KG1 (cell line): ENCODE measurements at regions not wholly inside any gene's neighbourhood (a gene's known extent, or its start where the extent isn't known, plus 50 kb on each side); places are given as distances from the start of the nearest gene placed in this dataset.

Source experiments
- DNase-seq: peaks from one replicate; lab custom pipeline; 2025; lab: John Stamatoyannopoulos, UW

DNA sequence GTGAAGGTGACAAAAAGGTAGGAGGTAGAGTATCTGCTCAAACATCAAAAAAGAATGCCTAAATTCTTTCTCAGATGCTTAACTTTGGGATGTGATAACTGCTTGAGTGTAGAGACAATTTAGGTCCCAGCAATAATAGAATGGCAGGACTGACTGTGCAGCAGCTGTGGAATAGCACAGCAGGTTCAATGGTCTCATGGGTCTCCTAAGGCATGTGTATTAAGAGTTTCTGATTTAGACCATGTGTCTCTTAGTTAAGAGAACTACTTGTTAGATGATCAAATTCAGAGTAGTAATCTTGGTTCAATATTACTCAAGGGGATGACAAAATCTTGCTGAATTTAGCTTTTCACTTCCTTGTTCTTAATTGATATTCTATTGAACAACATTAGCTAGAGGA, 72.0 kb downstream of the ALX1 start:
- no peak for DNase-seq

DNA sequence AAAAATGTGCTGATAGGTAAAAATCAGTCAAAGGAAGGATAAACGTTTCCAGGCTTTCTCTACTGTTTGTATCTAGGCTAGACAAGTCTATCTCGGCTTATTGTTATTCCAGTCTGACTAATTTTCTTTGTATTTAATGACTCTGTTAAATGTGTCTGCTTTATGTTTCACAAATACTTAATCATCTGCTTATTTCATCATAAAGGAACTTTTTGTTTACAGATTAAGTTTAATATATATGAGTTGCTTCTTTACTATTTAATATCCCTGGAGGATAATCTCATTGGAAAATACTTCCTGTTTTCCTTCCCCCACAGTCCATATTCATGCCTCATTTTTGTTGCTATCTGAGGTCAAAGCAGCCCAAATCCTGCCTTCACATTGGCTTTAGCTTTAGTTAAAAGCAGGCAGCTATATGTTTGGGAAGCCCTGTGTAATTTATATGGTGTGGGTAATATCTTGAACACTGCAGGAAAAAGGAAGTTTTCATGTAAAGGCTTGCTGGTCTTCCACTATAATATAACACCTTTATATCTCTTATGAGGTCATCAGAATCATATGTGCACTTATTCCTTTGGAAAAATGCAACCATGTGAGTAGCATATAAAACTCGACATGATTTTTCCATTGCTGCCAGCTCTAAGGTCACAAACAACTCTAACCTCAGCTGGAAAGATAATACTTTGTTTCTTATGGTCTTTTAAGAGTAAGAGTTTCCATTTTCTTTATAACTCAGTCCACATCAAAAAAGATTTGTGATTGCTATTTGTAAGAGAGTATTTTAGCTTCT, 76.8 kb downstream of the ALX1 start:
- DNase-seq: no peak

DNA sequence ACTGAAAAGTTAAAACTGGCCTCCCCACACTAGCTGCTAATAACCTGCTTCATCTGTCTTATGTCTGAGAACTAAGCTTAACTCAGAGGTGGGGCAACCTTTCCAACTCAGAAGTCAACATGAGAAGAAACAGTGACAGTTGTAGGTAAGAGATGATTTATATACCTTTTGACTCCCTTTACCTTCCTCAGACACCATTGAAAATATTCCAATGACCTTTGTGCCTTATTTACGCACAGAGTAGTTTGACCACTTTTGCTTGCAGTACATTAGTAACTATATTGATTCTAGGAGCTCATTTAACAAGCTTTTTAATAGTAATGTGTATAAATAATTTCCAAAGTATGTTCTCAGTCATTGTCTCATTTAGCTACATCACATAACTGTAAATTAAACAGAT, 77.6 kb downstream of the ALX1 start:
- DNase-seq: no peak

DNA sequence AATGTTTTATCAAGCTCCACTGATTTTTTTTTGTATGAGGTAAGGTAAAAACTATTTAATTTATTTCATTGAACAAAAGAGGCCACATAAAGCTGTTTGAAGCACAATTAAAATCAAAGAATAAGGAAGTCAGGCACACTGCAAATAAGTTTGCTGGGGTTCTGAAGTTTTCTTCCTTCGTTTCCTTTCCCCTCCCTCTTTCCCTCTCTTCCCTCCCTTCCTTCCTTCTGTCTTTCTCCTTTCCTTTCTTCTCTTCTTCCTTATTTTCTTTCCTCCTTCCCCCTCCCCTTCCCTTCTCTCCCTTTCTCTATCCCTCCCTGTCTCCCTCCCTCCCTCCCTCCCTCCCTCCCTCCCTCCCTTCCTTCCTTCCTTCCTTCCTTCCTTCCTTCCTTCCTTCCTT, 78.7 kb downstream of the ALX1 start:
- DNase-seq: no peak

DNA sequence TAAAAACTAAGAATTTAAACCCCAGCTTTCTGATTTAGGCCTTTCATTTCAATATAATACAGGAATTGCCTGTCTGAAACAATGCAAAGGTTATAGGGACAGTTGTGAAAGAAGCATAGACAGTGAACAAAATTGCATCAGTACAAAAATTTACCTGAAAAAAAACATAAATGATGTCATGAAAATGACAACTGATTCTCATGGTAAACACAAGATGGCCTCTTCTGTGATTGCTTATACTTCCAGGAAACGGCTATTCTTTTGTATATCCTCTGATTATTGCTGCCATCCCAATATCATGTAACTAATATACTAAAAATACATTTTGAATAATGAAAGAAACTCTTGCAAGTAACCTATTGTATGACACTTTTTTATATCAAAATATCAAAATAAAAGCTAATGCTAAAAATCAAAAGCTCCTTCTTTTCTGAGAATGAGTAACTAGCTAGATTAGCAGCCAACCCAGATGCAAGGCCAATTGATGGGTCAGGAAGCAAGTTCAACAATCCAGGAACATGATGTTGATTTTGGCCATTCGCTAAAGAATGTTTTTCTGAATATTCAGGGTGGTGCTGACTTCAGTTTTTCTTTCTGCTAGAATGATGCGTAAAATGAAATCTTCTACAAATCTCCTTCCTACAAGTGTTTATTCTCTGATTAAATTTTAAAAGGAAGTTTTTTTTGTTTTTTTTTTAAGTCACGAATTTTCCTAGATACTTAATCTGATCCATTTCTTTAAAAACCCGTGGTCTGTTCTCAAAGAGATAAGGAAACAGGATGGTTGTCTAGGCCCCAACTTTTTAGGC, 83.6 kb downstream of the ALX1 start:
- no peak for DNase-seq

DNA sequence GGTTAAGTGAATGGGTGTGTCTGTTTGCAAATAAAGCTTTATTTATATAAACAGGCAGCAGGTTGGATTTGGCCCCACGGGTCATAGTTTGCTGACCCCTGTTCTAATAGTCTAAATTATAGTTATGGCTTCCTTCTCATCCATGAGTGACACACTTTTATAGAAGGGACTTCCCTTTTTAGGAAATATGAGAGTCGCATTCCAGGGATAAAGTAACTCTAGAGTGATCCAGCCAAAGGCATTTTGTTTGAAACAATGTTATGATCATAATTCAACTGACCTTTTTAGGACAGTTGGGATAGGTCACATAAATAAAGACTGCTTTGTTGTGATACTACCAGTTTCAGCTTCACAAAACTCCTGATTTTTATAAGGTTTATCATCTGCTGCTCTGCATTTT, 87.9 kb downstream of the ALX1 start:
- DNase-seq: no peak

DNA sequence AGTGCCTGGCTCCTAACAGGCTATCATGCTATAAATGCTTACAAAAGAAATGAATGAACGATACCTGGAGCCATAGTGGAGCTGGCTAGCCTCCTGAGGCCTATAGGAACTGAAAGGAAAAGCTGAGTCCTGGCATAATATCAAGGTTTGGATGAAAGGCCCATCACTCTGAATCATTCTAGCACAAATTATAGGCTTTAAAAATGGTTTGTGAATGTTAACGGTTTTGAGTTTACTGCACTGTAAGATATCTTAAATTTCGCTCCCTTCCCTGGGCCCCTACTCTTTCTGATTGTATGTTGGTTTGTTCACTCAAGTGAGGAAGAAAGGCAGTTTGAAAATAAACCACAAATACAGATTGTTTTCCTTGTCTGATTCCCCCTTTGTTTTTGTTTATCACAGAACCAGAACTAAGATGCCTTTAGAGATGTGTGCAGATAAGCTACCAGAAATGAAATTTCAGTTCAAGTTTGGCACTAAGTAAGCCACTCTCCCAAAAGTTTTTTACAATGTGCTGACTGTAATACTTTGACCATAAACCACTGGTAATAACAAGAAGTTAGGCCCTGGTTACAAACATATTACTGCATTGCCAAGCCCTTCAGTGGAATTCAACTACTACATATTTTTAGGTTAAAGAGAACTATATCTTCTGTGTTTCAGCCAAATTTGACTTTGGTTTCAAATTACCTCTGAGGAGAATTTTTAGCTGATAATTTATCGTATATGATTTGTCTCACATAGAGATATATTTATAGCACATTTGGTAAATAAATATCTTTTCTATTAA, 89.5 kb downstream of the ALX1 start:
- no peak for DNase-seq

DNA sequence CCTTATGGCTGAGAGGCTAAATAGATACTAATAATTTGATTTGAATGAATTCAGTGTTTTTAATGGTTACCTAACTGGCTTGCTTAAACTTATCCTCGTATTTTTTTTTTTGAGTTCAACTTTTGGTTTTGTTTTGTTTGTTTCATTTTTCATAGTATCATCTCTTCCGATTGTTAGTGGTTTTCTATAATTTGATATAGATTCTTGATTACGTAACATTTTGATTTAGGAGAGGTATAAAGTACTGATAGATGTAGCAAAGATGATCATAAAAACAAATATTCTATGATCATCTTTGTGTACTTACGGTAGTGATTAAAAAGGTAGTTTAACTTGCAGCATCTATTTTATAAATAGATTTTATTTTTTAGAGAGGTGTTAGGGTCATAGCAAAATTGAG, 93.0 kb downstream of the ALX1 start:
- DNase-seq: no peak

DNA sequence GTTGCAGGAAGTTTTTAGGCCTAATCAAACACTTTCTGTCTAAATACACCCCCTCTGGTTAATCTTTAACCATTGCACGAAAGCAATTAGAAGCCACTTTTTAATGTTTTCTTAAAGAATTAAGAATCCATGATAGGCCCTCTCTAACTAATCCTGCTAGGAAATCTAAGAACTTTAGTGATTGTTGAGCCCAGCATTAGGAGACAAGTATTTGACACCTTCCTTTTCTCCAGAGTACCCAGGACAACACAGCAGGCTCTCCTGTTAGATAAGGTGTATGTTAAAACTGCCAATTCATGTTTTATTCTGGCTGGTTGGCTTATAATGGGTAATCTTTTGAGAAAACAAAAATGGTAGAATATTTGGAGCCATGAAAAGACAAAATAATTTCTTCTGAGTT, 95.0 kb downstream of the ALX1 start:
- no peak for DNase-seq

DNA sequence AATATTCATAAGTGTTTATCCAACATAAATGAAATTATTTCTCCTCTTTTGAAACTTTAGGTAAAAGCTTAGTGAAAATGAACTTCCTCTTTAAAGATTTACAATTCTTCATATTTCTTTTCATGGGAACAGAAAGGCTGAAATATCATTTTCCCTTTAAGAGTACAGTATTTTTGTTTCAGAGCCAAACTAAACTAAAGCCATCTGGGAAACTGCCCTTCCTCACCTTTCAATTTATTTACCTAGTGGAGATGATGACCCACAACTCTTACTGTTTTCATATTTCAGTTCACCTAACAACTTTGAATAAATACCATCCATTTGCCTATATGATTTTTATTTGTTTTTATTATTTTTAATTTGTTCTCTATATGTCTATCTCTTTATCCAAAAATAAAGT, 105.4 kb downstream of the ALX1 start:
- DNase-seq: no peak

DNA sequence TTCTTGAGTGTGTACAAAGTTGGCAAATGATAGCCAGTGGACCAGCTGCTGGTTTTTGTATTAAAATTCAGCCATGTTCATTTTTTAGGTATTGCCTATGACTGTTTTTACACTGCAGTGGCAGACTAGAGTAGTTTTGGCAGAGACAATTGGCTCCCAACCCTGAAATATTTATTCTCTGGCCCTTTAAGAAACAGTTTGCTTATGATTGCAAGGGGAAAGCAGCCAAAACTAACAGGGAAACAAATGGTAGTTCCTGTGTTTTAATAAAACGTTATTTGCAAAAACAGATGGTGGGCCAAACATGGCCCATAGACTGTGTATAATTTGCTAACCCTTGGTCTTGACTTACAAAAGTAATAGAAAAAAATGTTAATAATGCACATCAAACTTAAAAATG, 110.2 kb downstream of the ALX1 start:
- no peak for DNase-seq

DNA sequence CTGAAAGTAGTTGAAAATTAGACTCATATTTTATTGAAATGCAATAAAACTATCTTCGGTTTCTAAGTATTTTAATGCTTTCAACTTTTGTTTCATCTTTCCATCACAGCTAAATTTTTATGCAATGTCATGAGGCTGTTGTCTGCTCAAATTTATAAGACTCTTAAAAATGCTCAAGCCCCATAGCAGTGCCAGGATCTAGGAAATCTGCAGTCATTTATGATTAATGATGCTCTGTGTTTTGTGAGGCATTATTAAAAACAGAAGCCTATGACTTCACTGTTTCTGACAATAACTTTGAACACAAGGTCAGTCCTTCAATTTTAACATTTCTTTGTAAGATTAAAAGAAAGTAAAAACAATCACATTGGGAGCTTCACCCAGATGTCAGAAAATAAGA, 112.5 kb downstream of the ALX1 start:
- DNase-seq: no peak

DNA sequence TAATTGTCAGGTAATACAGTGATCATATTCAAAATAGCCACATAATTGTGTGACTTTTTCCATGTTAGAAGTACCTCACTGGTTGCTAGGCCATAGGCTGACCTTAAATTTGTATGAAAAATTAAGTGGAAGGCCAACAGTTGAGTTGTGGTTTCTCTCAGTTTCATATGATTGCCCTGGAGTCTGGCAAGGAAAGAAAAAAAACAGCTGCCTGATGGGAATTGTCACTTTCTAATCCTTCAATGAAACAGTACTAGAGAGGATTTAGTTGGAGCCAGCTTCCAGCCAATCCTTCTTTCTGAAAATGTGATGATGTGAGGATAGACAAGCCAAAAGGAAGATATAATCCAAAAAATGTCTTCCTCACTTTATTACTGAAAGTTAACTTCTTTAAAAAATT, 113.6 kb downstream of the ALX1 start:
- no peak for DNase-seq

DNA sequence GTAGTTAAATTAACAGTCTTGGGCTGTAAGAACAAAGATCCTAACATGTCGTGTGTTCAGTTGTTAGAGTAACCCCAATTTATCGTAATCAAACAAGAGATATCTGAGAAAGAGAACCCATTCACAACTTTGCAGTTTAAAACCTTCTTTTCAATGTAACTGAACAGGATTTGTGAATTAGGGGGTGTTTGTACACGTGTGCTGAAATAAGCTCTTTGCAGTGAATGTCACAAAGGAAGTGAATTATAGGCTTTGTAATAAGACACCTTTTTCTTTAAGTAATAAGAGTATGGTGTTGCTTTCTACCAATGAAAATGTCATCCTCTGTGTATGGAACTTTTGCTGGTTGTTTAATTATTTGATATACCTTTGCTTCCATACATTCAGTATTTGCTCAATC, 114.0 kb downstream of the ALX1 start:
- DNase-seq: no peak

DNA sequence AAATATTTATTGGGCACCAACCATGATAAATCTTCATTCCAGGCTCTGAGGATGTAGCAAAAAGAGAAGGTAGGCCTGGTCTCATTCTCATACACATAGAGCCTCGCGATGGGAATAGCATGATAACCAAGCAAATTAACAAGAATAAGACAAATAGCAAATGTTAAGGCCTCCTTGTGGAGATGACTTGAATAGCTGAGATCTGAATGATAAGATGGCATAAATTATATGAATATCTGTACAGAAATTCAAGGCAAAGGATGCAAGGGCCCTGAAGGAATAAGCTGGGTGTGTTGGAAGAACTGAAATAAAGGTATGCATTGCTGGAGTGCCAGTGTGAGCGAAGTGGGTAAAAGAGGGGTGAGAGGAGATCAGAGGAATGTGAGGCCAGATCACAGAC, 114.8 kb downstream of the ALX1 start:
- DNase-seq: no peak

DNA sequence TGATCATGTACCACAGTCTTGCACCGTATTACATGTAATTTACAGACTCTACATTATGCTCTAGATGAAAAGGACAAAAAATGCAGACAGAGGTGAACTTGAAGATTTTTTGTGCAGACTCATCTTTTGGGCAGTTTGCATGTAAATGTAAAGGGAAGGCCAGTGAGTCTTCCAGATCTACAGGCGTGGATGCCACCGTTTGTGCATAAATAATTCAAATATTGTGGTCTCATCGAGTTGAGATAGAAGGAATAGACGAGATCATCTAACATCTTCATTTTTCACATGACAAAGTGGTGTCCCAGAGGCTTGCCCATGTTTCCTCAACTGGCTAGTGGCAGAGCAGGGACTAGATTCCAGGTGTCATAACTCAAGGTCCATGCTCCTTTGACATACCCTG, 125.2 kb downstream of the ALX1 start:
- DNase-seq: no peak

DNA sequence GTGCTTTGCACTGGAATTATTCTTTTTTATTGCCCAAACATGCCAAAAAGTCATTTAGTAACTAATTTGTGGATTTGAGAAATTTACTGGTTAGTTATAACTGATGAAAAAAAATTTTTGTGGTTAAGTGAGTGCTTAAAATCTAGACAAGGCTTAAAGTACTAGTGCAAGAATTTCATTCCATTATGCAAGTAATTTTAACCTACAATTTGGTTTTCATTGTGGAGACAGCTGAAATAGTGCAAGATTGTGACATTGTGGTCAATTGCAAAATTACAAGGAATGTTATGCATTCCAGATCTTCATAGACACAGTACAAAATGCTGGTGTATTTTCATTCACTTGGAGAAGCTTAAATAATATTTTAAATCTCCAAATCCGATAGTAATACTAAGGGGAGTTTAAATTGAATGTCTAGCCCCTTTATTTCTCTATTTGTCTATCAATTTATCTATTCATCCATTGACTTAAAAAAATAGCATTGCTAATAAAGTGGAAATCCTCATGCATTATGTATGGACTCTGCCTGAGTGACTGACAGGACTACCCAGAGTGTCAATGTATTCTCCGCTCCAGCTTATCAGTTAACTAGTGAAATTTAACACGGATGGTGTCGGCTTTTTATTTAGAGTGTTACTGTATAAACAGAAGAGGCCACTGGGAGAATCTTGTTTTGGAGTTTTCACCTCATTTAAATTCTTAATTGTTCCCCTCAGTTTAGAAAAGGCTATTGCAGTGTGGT, 125.9 kb downstream of the ALX1 start:
- no peak for DNase-seq

DNA sequence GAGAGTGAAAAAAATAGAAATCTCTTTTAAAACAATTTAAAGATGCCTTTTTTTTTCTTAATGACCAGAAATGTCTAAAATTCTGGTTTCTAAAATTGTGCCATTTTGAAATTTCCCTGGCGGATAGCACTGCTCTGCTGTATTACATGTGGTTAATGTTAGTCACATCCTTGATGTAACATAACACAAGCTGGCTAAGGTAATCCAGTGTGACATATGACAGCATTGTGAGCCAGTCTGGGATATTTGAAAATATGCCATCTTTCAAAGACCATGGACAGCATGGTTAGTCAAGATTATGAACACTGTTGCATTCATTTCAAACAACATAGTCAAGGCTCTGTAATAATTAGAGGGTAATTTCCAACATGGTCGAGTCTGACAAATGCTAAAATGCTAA, 133.2 kb downstream of the ALX1 start:
- no peak for DNase-seq

DNA sequence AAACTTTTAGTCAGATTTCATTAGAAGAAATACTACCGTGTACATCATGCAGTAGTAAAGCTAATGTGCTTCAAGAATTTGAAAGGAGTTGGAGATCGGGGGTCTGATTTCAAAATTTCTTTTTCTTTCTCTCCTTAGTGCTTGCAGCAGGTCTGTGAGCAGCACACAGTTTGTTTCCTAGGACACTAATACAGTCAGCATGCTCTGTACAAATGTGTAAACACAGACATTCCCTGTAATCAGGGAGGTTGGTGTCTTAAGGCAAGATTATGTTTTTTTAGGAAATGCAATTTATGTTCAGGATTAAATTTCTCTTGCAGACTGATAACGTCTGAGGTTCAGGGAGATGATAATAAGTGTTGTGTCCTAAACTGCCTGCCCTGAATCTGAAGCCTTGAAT, 142.7 kb downstream of the ALX1 start:
- no peak for DNase-seq

DNA sequence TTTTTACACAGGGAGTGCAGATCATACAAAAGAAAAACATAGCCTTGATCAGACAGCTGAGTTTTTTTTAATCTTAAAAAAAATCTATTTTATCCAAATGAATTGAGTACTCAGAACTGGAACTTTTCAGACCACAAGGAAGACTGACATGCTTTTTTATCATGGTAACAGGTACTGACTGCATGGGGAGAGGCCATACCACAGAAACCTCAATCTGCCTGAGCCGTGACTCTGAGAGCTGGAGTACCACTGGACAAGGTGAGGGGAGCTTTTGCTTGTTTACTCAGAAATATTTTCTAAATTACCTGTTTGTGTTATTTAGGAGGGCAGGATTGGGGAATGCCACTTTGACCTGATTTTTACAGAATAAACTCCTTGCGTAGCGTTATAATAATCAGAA, 143.9 kb downstream of the ALX1 start:
- no peak for DNase-seq

DNA sequence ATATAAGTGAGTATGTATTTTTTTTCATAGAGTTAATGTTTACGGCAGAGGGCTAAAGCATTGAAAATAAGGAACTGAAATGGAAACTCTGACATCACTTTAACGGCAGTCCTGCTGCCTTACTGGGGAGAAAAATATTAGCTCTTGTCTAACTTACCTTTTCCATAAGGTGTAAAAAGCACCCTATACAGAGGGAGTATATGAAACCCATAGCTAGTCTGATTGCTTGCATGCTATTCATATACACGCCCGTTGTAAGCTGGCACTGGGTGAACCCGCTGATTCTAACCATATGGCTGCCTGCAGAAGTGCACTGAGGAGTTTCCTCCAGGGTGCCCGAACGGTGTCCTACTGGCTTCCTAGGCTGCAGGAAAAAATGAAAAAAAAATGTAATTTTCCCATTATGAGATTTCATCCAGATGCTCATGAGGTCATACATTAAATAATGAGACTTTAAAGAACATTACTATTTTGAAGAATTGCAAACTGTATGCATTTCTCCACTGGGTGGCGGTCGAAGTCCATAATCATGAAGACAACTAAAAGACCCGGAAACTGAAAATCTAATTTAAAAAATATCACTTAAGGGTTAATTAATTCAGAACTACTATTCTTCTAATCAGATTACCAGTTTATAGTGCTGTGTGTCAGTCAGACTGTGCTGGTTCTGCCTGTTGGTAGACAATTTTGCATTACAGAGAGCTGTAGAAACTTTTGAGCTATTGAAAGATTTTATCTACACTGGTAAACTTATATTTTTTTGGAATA, 144.7 kb downstream of the ALX1 start:
- DNase-seq: peak; percentile 18

DNA sequence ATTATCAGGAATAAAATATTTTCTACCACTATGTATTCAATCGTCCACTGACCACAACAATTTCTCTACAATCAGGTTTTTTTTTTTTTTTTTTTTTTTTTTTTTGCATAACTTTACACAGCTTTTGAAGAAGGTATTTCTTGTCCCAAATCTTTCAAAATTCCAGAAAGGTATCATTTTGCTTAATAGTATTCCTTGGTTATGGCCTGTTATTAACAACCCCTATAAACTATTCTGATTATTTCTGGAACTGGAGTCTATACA, 145.3 kb downstream of the ALX1 start:
- no peak for DNase-seq
